Gastroesophageal sphincter (tissue), 4 donors: ENCODE measurements at regions not wholly inside any gene's neighbourhood (a gene's known extent, or its start where the extent isn't known, plus 50 kb on each side); places are given as distances from the start of the nearest gene placed in this dataset.

Source experiments
- ATAC-seq: fragments of 150-250 bp; one replicate; pipeline ENCODE4 v1.9.1; 2016; ENCODE audit warnings: mild to moderate bottlenecking, moderate library complexity
- H3K27ac ChIP-seq, 4 donors: fragments of 200-600 bp; sonication (generic) in 3 of 4; 1 replicate in 3 of 4; 2 replicates in 1 of 4; pipeline ENCODE4 v1.5.1; 2016 to 2019
- H3K27me3 ChIP-seq: fragments of 200-600 bp; sonication (generic); one replicate; pipeline ENCODE4 v1.5.1; 2019
- H3K36me3 ChIP-seq, 2 donors: fragments of 200-600 bp; sonication (generic); one replicate each; pipeline ENCODE4 v1.5.1; 2019; ENCODE audit warnings: control low read depth in 1 of 2
- H3K4me1 ChIP-seq, 3 donors: fragments of 200-600 bp; sonication (generic); 1 replicate in 2 of 3; 2 replicates in 1 of 3; pipeline ENCODE4 v1.5.1; 2016 to 2019; ENCODE audit warnings: control low read depth in 2 of 3
- H3K4me3 ChIP-seq, 2 donors: fragments of 200-600 bp; sonication (generic); one replicate each; pipeline ENCODE4 v1.5.1; 2019; ENCODE audit warnings: mild to moderate bottlenecking in 1 of 2, moderate library complexity in 1 of 2
- H3K9me3 ChIP-seq, 3 donors: fragments of 200-600 bp; sonication (generic); one replicate each; pipeline ENCODE4 v1.5.1; 2017 to 2019; ENCODE audit warnings: control low read depth in 2 of 3
- EP300 ChIP-seq: sonication (generic); formaldehyde crosslinking; IDR thresholded peaks from one replicate; pipeline ENCODE4 v1.6.1; 2017; ENCODE audit warnings: antibody characterized with exemption, mild to moderate bottlenecking
- POLR2A ChIP-seq, 2 donors: fragments of 450-650 bp; IDR thresholded peaks; one replicate each; pipeline ENCODE4 v1.6.1; 2017; ENCODE audit warnings: antibody characterized with exemption in 2 of 2, mild to moderate bottlenecking in 2 of 2, moderate library complexity in 1 of 2
- POLR2AphosphoS5 ChIP-seq: sonication (generic); formaldehyde crosslinking; IDR thresholded peaks from one replicate; pipeline ENCODE4 v1.6.1; 2017; ENCODE audit warnings: antibody characterized with exemption
- WGBS, 2 donors: methylation state at CpG; one replicate each; pipeline ENCODE4 v1.1.5; 2018; ENCODE audit warnings: low coverage in 1 of 2; 5-methylcytosine and 5-hydroxymethylcytosine counted together
- TF ChIP-seq, protein P1 (sequence below), 4 experiments: fragments of 200-600 bp in 2 of 4; fragments of 450-650 bp in 2 of 4; sonication (generic) in 1 of 4; IDR thresholded peaks; one replicate each; pipeline ENCODE4 v1.5.1; 2017 to 2019; ENCODE audit warnings: antibody characterized with exemption in 4 of 4, mild to moderate bottlenecking in 2 of 4, moderate library complexity in 2 of 4

DNA sequence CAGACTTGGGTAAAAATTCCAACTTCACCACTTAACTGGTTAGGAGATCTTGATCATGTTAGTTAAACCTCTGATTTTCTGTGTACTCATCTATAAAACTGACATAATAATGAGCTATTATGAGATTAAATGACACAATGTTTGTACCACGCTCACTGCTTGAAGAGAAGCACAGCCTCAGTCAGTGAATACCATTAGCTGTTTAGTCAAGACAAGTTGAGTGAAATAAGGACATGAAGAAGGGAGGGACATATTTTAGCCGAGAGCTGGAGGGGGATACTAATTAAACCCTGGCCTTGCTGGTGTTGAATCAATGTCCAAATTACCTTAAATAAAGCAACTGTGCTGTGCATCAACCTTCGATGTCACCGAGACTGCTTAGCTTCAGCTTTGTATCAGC, 105.1 kb upstream of the TOX3 start:
- ATAC-seq: no peak
- no peak overlapping the region for H3K27ac ChIP-seq
- H3K4me1 ChIP-seq: no peaks in the 10 kb centered on the region
- WGBS, 2 donors: 68% methylated on average over 4 of the region's 4 CpGs
- H3K4me3 ChIP-seq: no peak overlapping the region
- no peaks in the 10 kb centered on the region for H3K27me3 ChIP-seq
- no peaks in the 10 kb centered on the region for H3K9me3 ChIP-seq
- H3K36me3 ChIP-seq: no peaks in the 10 kb centered on the region
- TF ChIP-seq POLR2AphosphoS5: no peak

DNA sequence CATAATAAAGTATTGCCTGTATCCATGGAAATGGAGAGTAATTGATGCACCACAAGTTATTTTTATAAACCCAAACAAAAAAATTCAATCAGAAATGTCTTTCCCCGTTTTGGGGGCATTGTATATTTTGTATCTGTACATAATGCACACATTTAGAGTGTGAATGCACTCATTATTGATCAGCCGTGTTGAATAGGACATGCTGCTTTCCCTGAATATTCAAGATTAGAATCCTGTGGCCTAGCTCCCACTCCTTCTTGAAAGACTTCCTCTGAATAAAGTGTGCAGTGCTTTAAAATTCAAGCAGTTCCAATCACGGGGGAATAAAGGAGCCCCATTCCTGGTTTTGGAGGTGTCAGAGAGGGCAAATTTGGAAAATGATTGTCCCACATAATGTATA, 103.8 kb upstream of the TOX3 start:
- Histone ChIP-seq H3K36me3 (no peaks in the 10 kb centered on the region), H3K4me1 (no peaks in the 10 kb centered on the region), H3K9me3 (no peaks in the 10 kb centered on the region), H3K27me3 (no peaks in the 10 kb centered on the region), H3K4me3 (no peak overlapping the region), H3K27ac (no peak overlapping the region)
- 59 to 62% methylated on average over 3 of the region's 3 CpGs for WGBS, 2 donors
- no peak for TF ChIP-seq POLR2A (IDR thresholded peaks at IDR 0.05)
- no peak for TF ChIP-seq POLR2AphosphoS5
- no peak for TF ChIP-seq EP300
- TF ChIP-seq, protein P1, sequence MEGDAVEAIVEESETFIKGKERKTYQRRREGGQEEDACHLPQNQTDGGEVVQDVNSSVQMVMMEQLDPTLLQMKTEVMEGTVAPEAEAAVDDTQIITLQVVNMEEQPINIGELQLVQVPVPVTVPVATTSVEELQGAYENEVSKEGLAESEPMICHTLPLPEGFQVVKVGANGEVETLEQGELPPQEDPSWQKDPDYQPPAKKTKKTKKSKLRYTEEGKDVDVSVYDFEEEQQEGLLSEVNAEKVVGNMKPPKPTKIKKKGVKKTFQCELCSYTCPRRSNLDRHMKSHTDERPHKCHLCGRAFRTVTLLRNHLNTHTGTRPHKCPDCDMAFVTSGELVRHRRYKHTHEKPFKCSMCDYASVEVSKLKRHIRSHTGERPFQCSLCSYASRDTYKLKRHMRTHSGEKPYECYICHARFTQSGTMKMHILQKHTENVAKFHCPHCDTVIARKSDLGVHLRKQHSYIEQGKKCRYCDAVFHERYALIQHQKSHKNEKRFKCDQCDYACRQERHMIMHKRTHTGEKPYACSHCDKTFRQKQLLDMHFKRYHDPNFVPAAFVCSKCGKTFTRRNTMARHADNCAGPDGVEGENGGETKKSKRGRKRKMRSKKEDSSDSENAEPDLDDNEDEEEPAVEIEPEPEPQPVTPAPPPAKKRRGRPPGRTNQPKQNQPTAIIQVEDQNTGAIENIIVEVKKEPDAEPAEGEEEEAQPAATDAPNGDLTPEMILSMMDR (IDR thresholded peaks at IDR 0.05): no peak
- ATAC-seq: no peak

DNA sequence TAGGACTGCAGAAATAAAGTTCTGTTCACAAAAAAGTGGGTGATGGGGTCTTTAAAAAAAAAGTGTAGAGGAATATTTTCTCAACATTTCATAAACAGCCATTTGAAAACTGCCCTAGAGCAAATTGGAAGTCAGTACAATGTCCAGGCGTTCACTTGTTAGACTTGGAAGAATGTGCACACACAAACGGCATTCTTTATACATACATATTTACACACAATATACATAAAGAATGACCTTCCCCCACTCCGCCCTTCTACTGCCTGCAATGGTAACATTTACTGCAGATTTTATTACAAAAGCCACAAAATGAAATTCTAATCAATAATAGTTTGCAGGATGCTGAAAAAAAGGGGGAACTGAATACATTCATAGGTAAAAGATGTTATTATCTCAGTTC, 103.4 kb upstream of the TOX3 start:
- Histone ChIP-seq H3K4me1 (no peaks in the 10 kb centered on the region), H3K27ac (no peak overlapping the region), H3K4me3 (no peak overlapping the region), H3K9me3 (no peaks in the 10 kb centered on the region), H3K36me3 (no peaks in the 10 kb centered on the region), H3K27me3 (no peaks in the 10 kb centered on the region)
- 66 to 69% methylated on average over 3 of the region's 3 CpGs for WGBS, 2 donors
- TF ChIP-seq, protein P1 (IDR thresholded peaks at IDR 0.05): no peak
- no peak for TF ChIP-seq POLR2A (IDR thresholded peaks at IDR 0.05)
- no peak for TF ChIP-seq EP300
- TF ChIP-seq POLR2AphosphoS5: no peak
- no peak for ATAC-seq

DNA sequence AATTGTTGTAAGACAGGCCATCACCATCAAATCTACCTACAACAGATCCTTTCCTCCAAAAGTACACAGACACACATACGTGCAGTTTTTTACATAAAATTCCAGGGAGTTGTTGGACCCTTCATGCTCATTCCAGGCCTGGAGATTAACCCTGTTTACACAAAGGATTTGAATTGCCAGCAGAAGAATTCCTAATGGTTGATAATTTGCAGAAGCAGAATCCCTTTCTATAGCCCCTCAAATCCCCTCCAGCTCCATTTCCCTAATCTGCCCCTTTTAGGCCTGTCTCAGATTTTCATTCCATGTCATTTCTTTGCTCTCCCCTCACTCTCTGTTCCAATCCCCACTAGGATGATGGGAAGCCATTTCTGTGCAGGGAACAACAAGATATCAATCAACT, 102.9 kb upstream of the TOX3 start:
- Histone ChIP-seq H3K9me3 (no peaks in the 10 kb centered on the region), H3K4me3 (no peak overlapping the region), H3K27me3 (no peaks in the 10 kb centered on the region), H3K36me3 (no peaks in the 10 kb centered on the region), H3K27ac (no peak overlapping the region), H3K4me1 (no peaks in the 10 kb centered on the region)
- TF ChIP-seq POLR2AphosphoS5: no peak
- no peak for ATAC-seq
- 29 to 33% methylated on average over 1 of the region's 1 CpG for WGBS, 2 donors

DNA sequence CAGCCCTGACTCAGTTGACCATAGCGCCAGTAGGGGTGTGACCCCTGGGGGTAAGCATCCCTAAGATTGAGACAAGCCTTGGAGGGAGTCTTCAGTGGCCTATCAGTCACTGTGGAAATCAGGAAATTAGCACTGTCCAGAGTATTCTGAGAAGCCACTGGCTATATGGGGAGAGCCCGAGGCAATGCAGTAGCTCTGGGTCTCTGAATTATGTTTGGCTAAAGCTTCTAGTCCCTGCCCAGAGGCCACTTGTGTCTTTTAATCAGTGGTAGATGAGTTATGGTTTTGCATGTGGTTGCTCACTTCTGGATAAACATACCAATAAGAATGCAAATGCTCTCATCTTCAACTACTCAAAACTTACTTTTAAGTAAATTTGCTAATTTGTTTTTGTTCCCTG, 100.6 kb upstream of the TOX3 start:
- ATAC-seq: no peak

DNA sequence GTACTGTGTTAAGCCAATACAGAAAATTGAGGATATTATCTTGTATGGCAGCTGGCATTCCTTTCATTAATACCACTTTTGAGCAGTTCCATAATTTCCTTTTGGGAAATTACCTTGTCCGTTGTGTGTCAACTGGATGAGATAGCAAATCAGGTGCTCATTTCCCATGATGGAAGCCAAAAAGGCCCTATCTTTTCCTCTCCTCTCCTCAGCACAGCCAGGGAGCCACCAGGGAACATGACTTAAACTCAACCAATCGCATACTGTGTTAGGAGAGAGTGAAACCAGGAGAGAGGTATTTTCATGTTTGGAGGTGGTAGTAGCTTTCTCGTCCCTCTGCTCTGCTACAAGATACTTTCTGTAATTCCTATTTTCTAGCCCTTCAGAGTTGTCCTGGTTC, 96.1 kb upstream of the TOX3 start:
- H3K4me3 ChIP-seq: no peak overlapping the region
- H3K36me3 ChIP-seq: no peaks in the 10 kb centered on the region
- TF ChIP-seq, protein P1 (IDR thresholded peaks at IDR 0.05): no peak
- no peak for TF ChIP-seq POLR2AphosphoS5
- no peak for TF ChIP-seq POLR2A (IDR thresholded peaks at IDR 0.05)
- no peak for TF ChIP-seq EP300
- no peak for ATAC-seq
- no peaks in the 10 kb centered on the region for H3K9me3 ChIP-seq
- H3K4me1 ChIP-seq: no peaks in the 10 kb centered on the region
- no peak overlapping the region for H3K27ac ChIP-seq
- H3K27me3 ChIP-seq: no peaks in the 10 kb centered on the region
- 75 to 76% methylated on average over 3 of the region's 3 CpGs for WGBS, 2 donors

More for the DNA sequence above, 100.6 kb upstream of the TOX3 start:
- TF ChIP-seq POLR2A (IDR thresholded peaks at IDR 0.05) (no peak), POLR2AphosphoS5 (no peak), EP300 (no peak)
- TF ChIP-seq, protein P1 (IDR thresholded peaks at IDR 0.05): no peak
- WGBS, 2 donors: 92 to 100% methylated on average over 2 of the region's 2 CpGs
- Histone ChIP-seq H3K4me3 (no peak overlapping the region), H3K36me3 (no peaks in the 10 kb centered on the region), H3K4me1 (no peaks in the 10 kb centered on the region), H3K27ac (no peak overlapping the region), H3K27me3 (no peaks in the 10 kb centered on the region), H3K9me3 (no peaks in the 10 kb centered on the region)
